ENCODE measurements at regions not wholly inside any gene's neighbourhood (a gene's known extent, or its start where the extent isn't known, plus 50 kb on each side); places are given as distances from the start of the nearest gene placed in this dataset.
"Not testable (repeated sequence)": the region's sequence is repeated elsewhere in the genome, so short reads cannot be mapped to it uniquely, and the experiment has no call there.

GRCh38 chr16:32881631-32882030, 205.7 kb upstream of the TP53TG3 start:
- not testable (repeated sequence) for TF ChIP-seq CTCF (IDR thresholded peaks at IDR 0.05; ENCODE audit: poor library complexity); EZH2phosphoT487 (IDR thresholded peaks at IDR 0.05; ENCODE audit: low read depth, severe bottlenecking, unreplicated experiment)
